ENCODE measurements at regions not wholly inside any gene's neighbourhood (a gene's known extent, or its start where the extent isn't known, plus 50 kb on each side); places are given as distances from the start of the nearest gene placed in this dataset.

DNA sequence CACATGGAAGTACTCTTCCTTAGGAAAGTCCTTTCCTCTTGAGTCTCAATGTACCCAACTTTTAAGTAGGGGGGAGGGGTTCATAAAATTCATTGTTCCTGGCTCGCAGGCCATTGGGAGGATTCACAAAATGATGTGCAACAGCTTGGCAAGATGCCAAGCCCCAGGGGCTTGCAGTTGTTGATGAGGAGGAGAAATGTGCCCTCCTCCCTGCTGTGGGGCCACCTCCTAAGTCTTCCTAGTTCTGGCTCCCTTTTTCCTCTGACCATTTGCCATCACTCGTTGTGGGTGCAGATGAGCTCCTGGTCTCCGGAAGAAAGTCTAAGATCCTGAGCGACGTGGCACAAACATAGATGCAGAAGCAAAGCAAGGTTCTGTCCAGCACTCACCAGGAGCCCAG lies 435.4 kb downstream of the EIPR1 start:
- TF ChIP-seq POLR2A (IDR thresholded peaks at IDR 0.05) (no peak), POLR2AphosphoS5 (IDR thresholded peaks at IDR 0.05) (no peak)
